ENCODE measurements at regions not wholly inside any gene's neighbourhood (a gene's known extent, or its start where the extent isn't known, plus 50 kb on each side); places are given as distances from the start of the nearest gene placed in this dataset.

- peak; percentile 6 for DNase-seq (ENCODE audit: low read depth)
Measured at GRCh38 chr3:31384117-31384516, 148.6 kb upstream of the STT3B start.

GRCh38 chr3:31389939-31390338 lies 142.8 kb upstream of the STT3B start:
- DNase-seq (ENCODE audit: low read depth) = no peak

GRCh38 chr3:31390466-31390865 lies 142.3 kb upstream of the STT3B start:
- no peak for DNase-seq (ENCODE audit: low read depth)

- no peak for DNase-seq (ENCODE audit: low read depth)
Measured at GRCh38 chr3:31391150-31391549, 141.6 kb upstream of the STT3B start.

GRCh38 chr3:31392568-31392967 lies 140.2 kb upstream of the STT3B start:
- no peak for DNase-seq (ENCODE audit: low read depth)

- no peak for DNase-seq (ENCODE audit: low read depth)
Measured at GRCh38 chr3:31399271-31399670, 133.5 kb upstream of the STT3B start.

- no peak for DNase-seq (ENCODE audit: low read depth)
Measured at GRCh38 chr3:31402117-31402516, 130.6 kb upstream of the STT3B start.

GRCh38 chr3:31403197-31403596 lies 129.5 kb upstream of the STT3B start:
- DNase-seq (ENCODE audit: low read depth) = no peak

GRCh38 chr3:31404871-31405270 lies 127.9 kb upstream of the STT3B start:
- DNase-seq (ENCODE audit: low read depth) = peak; percentile 8

- no peak for DNase-seq (ENCODE audit: low read depth)
Measured at GRCh38 chr3:31405515-31405914, 127.2 kb upstream of the STT3B start.

GRCh38 chr3:31406896-31407295 lies 125.8 kb upstream of the STT3B start:
- DNase-seq (ENCODE audit: low read depth) = no peak

GRCh38 chr3:31407665-31408064 lies 125.1 kb upstream of the STT3B start:
- no peak for DNase-seq (ENCODE audit: low read depth)

- DNase-seq (ENCODE audit: low read depth) = no peak
Measured at GRCh38 chr3:31408720-31409119, 124.0 kb upstream of the STT3B start.

- DNase-seq (ENCODE audit: low read depth) = no peak
Measured at GRCh38 chr3:31409389-31409788, 123.3 kb upstream of the STT3B start.

- DNase-seq (ENCODE audit: low read depth) = no peak
Measured at GRCh38 chr3:31409866-31410265, 122.9 kb upstream of the STT3B start.

- no peak for DNase-seq (ENCODE audit: low read depth)
Measured at GRCh38 chr3:31410411-31410810, 122.3 kb upstream of the STT3B start.

GRCh38 chr3:31412832-31413231 lies 119.9 kb upstream of the STT3B start:
- peak; percentile 69 for DNase-seq (ENCODE audit: low read depth)

GRCh38 chr3:31413515-31413914 lies 119.2 kb upstream of the STT3B start:
- DNase-seq (ENCODE audit: low read depth) = no peak

- DNase-seq (ENCODE audit: low read depth) = no peak
Measured at GRCh38 chr3:31416980-31417379, 115.7 kb upstream of the STT3B start.

GRCh38 chr3:31417486-31417885 lies 115.2 kb upstream of the STT3B start:
- no peak for DNase-seq (ENCODE audit: low read depth)

- DNase-seq (ENCODE audit: low read depth) = no peak
Measured at GRCh38 chr3:31420311-31420710, 112.4 kb upstream of the STT3B start.

GRCh38 chr3:31421314-31422048 lies 111.2 kb upstream of the STT3B start:
- no peak for DNase-seq (ENCODE audit: low read depth)

- DNase-seq (ENCODE audit: low read depth) = no peak
Measured at GRCh38 chr3:31422237-31422636, 110.5 kb upstream of the STT3B start.

- peak; percentile 40 for DNase-seq (ENCODE audit: low read depth)
Measured at GRCh38 chr3:31423482-31423881, 109.2 kb upstream of the STT3B start.

All from ELR (cell line).